GM12878 (cell line): ENCODE measurements at regions not wholly inside any gene's neighbourhood (a gene's known extent, or its start where the extent isn't known, plus 50 kb on each side); places are given as distances from the start of the nearest gene placed in this dataset.

Experiments used
- ATAC-seq: fragments of 200-7000 bp; cut with Tn5 transposase; 3 replicates; pipeline ENCODE4 v1.9.1; 2020; ENCODE audit warnings: mild to moderate bottlenecking, moderate library complexity
- BruUV-seq: library from RNA; stranded (reverse); fragments of 400-500 nt; replicated peaks from 2 replicates; lab custom pipeline; 2021; lab: Mats Ljungman, UMichigan
- CTCF ChIA-PET: fragments of 300-600 bp; sonication (Branson Sonifier 250); formaldehyde crosslinking; extraction: SDS; loops from one replicate; lab custom pipeline; 2021; ENCODE audit warnings: inconsistent platforms; lab: Yijun Ruan, JAX
- POLR2A ChIA-PET: fragments of 350-600 bp; formaldehyde crosslinking; extraction: SDS; loops from one replicate; lab custom pipeline; 2021; ENCODE audit warnings: inconsistent platforms; lab: Charles Lee
- RAD21 ChIA-PET: fragments of 300-600 bp; sonication (Branson Sonifier 250); formaldehyde crosslinking; loops from one replicate; lab custom pipeline; 2023; ENCODE audit warnings: antibody characterized with exemption; ENCODE audit not compliant: unreplicated experiment; lab: Charles Lee
- SMC1A ChIA-PET: fragments of 300-600 bp; sonication (Branson Sonifier 250); formaldehyde crosslinking; loops from one replicate; lab custom pipeline; 2023; ENCODE audit not compliant: unreplicated experiment, uncharacterized antibody; lab: Charles Lee
- DNase-seq: peaks from one replicate; pipeline ENCODE4 v3.0.0-alpha.2; 2011; ENCODE audit warnings: low read depth, low spot score
- FAIRE-seq: peaks from 3 replicates; lab custom pipeline; 2011; peaks lifted over from hg19 to GRCh38; lab: Jason Lieb, UNC
- H2AFZ ChIP-seq: 2 replicates; pipeline ENCODE4 v1.6.0; 2011; ENCODE audit warnings: low read depth, low read length, control low read depth; ENCODE audit not compliant: control insufficient read depth
- H3K27ac ChIP-seq: 2 replicates; pipeline ENCODE4 v1.5.1; 2011; ENCODE audit warnings: control low read depth; ENCODE audit not compliant: control insufficient read depth, insufficient read depth
- H3K27me3 ChIP-seq, 2 experiments: replicated peaks in 1 of 2; 2 replicates each; pipeline versions ENCODE4 v1.6.0 to v1.6.1; 2011; ENCODE audit warnings: low read length in 1 of 2; ENCODE audit not compliant: control insufficient read depth in 2 of 2, insufficient read depth in 2 of 2
- H3K36me3 ChIP-seq, 2 experiments: 2 replicates each; pipeline ENCODE4 v1.5.1; 2011; ENCODE audit warnings: low read length in 1 of 2; ENCODE audit not compliant: control insufficient read depth in 2 of 2, insufficient read depth in 2 of 2
- H3K4me1 ChIP-seq: 2 replicates; pipeline ENCODE4 v1.6.1; 2011; ENCODE audit warnings: mild to moderate bottlenecking, low read length, moderate library complexity, mixed read lengths; ENCODE audit not compliant: control insufficient read depth, insufficient read depth
- H3K4me2 ChIP-seq: 2 replicates; pipeline ENCODE4 v1.6.0; 2011; ENCODE audit warnings: control low read depth; ENCODE audit not compliant: control insufficient read depth, insufficient read depth
- H3K4me3 ChIP-seq: fragments of 200-600 bp; sonication (generic); 2 replicates; pipeline ENCODE4 v1.5.1; 2016
- H3K79me2 ChIP-seq: 2 replicates; pipeline ENCODE4 v1.6.0; 2011; ENCODE audit warnings: low read length; ENCODE audit not compliant: control insufficient read depth, insufficient read depth
- H3K9ac ChIP-seq: 2 replicates; pipeline ENCODE4 v1.8.0; 2011; ENCODE audit warnings: low read length, control low read depth, mixed read lengths; ENCODE audit not compliant: control insufficient read depth, insufficient read depth
- H3K9me3 ChIP-seq: replicated peaks from 3 replicates; pipeline ENCODE4 v1.5.1; 2011; ENCODE audit warnings: mild to moderate bottlenecking, low read length; ENCODE audit not compliant: control insufficient read depth, insufficient read depth
- H4K20me1 ChIP-seq: 2 replicates; pipeline ENCODE4 v1.6.0; 2011; ENCODE audit not compliant: control insufficient read depth, insufficient read depth
- KLF5 ChIP-seq: fragments of 450-650 bp; IDR thresholded peaks from 2 replicates; pipeline ENCODE4 v1.6.1; 2014; ENCODE audit warnings: mild to moderate bottlenecking; ENCODE audit not compliant: partially characterized antibody
- RFX5 ChIP-seq: IDR thresholded peaks from 2 replicates; pipeline ENCODE4 v1.6.1; 2011; ENCODE audit warnings: low read depth, low read length, improper control_type of control experiment
- TARDBP ChIP-seq: IDR thresholded peaks from 2 replicates; pipeline ENCODE4 v1.6.1; 2016; ENCODE audit warnings: borderline replicate concordance
- ZBTB11 ChIP-seq: fragments of 450-650 bp; formaldehyde crosslinking; IDR thresholded peaks from 2 replicates; pipeline ENCODE4 v1.5.0; 2022; ENCODE audit warnings: mild to moderate bottlenecking, missing genetic modification characterization
- WGBS: methylation state at CpG from one replicate; pipeline ENCODE4 v1.1.6; 2016; ENCODE audit warnings: low lambda C conversion rate; ENCODE audit not compliant: insufficient replicate concordance, insufficient coverage; ENCODE audit errors: missing lambda C conversion rate; 5-methylcytosine and 5-hydroxymethylcytosine counted together
- in situ Hi-C: fragments of 300-500 bp; cut with MboI; formaldehyde crosslinking; loops from 9 replicates; pipeline ENCODE4 v1.14.3; 2018; ENCODE audit warnings: mixed read lengths
- intact Hi-C: fragments of 100-400 bp; cut with micrococcal nuclease; formaldehyde crosslinking; loops from one replicate; pipeline ENCODE4 v1.14.2; 2022; ENCODE audit not compliant: unreplicated experiment

GRCh38 chr17:52477824-52478699 lies 319.5 kb upstream of the CA10 start:
- CTCF ChIA-PET, result no interaction called here
- 48% methylated on average over 8 of the region's 9 CpGs for WGBS
- FAIRE-seq, result no peak

More at GRCh38 chr17:52477824-52478699, 319.5 kb upstream of the CA10 start:
- Histone ChIP-seq H3K27ac (no peak overlapping the region), H3K27me3 (no peaks in the 10 kb centered on the region), H4K20me1 (no peaks in the 10 kb centered on the region), H3K4me2 (no peak overlapping the region), H3K36me3 (no peaks in the 10 kb centered on the region), H3K9ac (no peak overlapping the region), H3K4me3 (no peak overlapping the region), H3K79me2 (no peaks in the 10 kb centered on the region), H2AFZ (no peak overlapping the region), H3K9me3 (no peaks in the 10 kb centered on the region), H3K4me1 (no peaks in the 10 kb centered on the region)
- ATAC-seq (no peak), DNase-seq (no peak)
- no TSS peak for BruUV-seq
- RAD21 ChIA-PET, result no interaction called here
- TF ChIP-seq KLF5 (no peak), ZBTB11 (CRISPR knock-in tag) (no peak), TARDBP (no peak), RFX5 (no peak)
- POLR2A ChIA-PET, result no interaction called here
- SMC1A ChIA-PET, result no interaction called here
- intact Hi-C loops, result no loop called here
- in situ Hi-C loops, result no loop called here
